H1 (cell line): ENCODE measurements at regions not wholly inside any gene's neighbourhood (a gene's known extent, or its start where the extent isn't known, plus 50 kb on each side); places are given as distances from the start of the nearest gene placed in this dataset.

Source experiments
- CTCF ChIA-PET: fragments of 300-600 bp; sonication (Branson Sonifier 250); formaldehyde crosslinking; loops from one replicate; lab custom pipeline; 2021; ENCODE audit not compliant: partially characterized antibody; lab: Charles Lee
- POLR2A ChIA-PET: fragments of 300-600 bp; sonication (Branson Sonifier 250); formaldehyde crosslinking; loops from one replicate; lab custom pipeline; 2021; ENCODE audit warnings: inconsistent platforms; ENCODE audit not compliant: partially characterized antibody; lab: Charles Lee
- DNase-seq, 2 experiments: peaks; one replicate each; pipeline versions ENCODE4 v3.0.0 to v3.0.0-alpha.2; 2010 to 2022; ENCODE audit warnings: low spot score in 2 of 2, low read depth in 1 of 2, mixed read lengths in 1 of 2
- FAIRE-seq: peaks from 2 replicates; lab custom pipeline; 2011; peaks lifted over from hg19 to GRCh38; lab: Jason Lieb, UNC
- H2AFZ ChIP-seq: 2 replicates; pipeline ENCODE4 v1.8.1; 2012; ENCODE audit warnings: low read length, inconsistent platforms
- H2AK5ac ChIP-seq: 2 replicates; pipeline ENCODE4 v1.6.1; 2013; ENCODE audit warnings: low read depth, low read length
- H2BK120ac ChIP-seq: replicated peaks from 2 replicates; pipeline ENCODE3; 2013; ENCODE audit warnings: low read depth, low read length, inconsistent platforms
- H2BK12ac ChIP-seq: 2 replicates; pipeline ENCODE4 v1.6.1; 2013; ENCODE audit warnings: low read depth, low read length
- H2BK15ac ChIP-seq: 2 replicates; pipeline ENCODE4 v1.6.1; 2013; ENCODE audit warnings: low read length
- H2BK20ac ChIP-seq: 2 replicates; pipeline ENCODE4 v1.6.1; 2013; ENCODE audit warnings: low read length
- H2BK5ac ChIP-seq: 2 replicates; pipeline ENCODE4 v1.6.1; 2013; ENCODE audit warnings: low read depth, low read length
- H3K14ac ChIP-seq: 2 replicates; pipeline ENCODE4 v1.6.1; 2013; ENCODE audit warnings: inconsistent platforms; ENCODE audit not compliant: insufficient read length
- H3K18ac ChIP-seq: 2 replicates; pipeline ENCODE4 v1.6.1; 2013; ENCODE audit warnings: low read length; ENCODE audit errors: extremely low read depth
- H3K23ac ChIP-seq: 2 replicates; pipeline ENCODE4 v1.6.1; 2013; ENCODE audit warnings: inconsistent platforms; ENCODE audit not compliant: insufficient read length
- H3K23me2 ChIP-seq: 2 replicates; pipeline ENCODE4 v1.6.1; 2013; ENCODE audit warnings: low read depth, low read length
- H3K27ac ChIP-seq: 2 replicates; pipeline ENCODE4 v1.6.1; 2011; ENCODE audit warnings: low read depth, low read length, inconsistent platforms
- H3K27me3 ChIP-seq, 4 experiments: replicated peaks in 1 of 4; 1 replicate in 1 of 4; 2 replicates in 3 of 4; pipeline versions ENCODE4 v1.6.1 to v1.8.1; 2011 to 2013; ENCODE audit warnings: low read length in 3 of 4, mild to moderate bottlenecking in 3 of 4, inconsistent platforms in 2 of 4, mixed read lengths in 2 of 4, moderate library complexity in 1 of 4; ENCODE audit not compliant: control insufficient read depth in 3 of 4, insufficient read depth in 3 of 4; ENCODE audit errors: extremely low read depth in 1 of 4
- H3K36me3 ChIP-seq, 4 experiments: 2 replicates each; pipeline versions ENCODE4 v1.6.1 to v1.8.1; 2011 to 2013; ENCODE audit warnings: mild to moderate bottlenecking in 4 of 4, low read length in 3 of 4, moderate library complexity in 2 of 4, control low read depth in 1 of 4, inconsistent platforms in 1 of 4; ENCODE audit not compliant: insufficient read depth in 4 of 4, control insufficient read depth in 2 of 4
- H3K4ac ChIP-seq: replicated peaks from 2 replicates; pipeline ENCODE3; 2013; ENCODE audit warnings: low read length, low read depth, mixed read lengths, inconsistent platforms; ENCODE audit not compliant: insufficient read length
- H3K4me1 ChIP-seq, 4 experiments: replicated peaks in 1 of 4; 1 replicate in 1 of 4; 2 replicates in 3 of 4; pipeline versions ENCODE4 v1.6.1 to v1.8.1; 2011 to 2013; ENCODE audit warnings: low read length in 3 of 4, inconsistent platforms in 2 of 4, mixed read lengths in 1 of 4; ENCODE audit not compliant: insufficient read depth in 4 of 4, control insufficient read depth in 3 of 4
- H3K4me2 ChIP-seq, 2 experiments: 2 replicates each; pipeline versions ENCODE4 v1.6.1 to v1.8.1; 2011 to 2013; ENCODE audit warnings: low read depth in 2 of 2, low read length in 2 of 2, control low read depth in 1 of 2, inconsistent platforms in 1 of 2, mild to moderate bottlenecking in 1 of 2; ENCODE audit not compliant: insufficient read depth in 1 of 2
- H3K4me3 ChIP-seq, 4 experiments: fragments of 200-600, 300-600 bp in 1 of 4; sonication (generic), shearing (Covaris generic), sonication (Bioruptor Twin) in 1 of 4; 2 replicates each; pipeline versions ENCODE4 v1.5.1 to v1.8.1; 2011 to 2016; ENCODE audit warnings: low read length in 4 of 4, low read depth in 3 of 4, control low read depth in 2 of 4, inconsistent platforms in 2 of 4, mild to moderate bottlenecking in 2 of 4, mixed read lengths in 1 of 4, moderate library complexity in 1 of 4; ENCODE audit not compliant: insufficient read depth in 2 of 4; ENCODE audit errors: extremely low read depth in 1 of 4
- H3K56ac ChIP-seq: replicated peaks from 2 replicates; pipeline ENCODE3; 2013; ENCODE audit warnings: low read depth, mild to moderate bottlenecking, mixed read lengths, low read length, inconsistent platforms; ENCODE audit not compliant: insufficient read length
- H3K79me1 ChIP-seq: 2 replicates; pipeline ENCODE4 v1.6.1; 2013; ENCODE audit warnings: low read depth, low read length, control low read depth
- H3K79me2 ChIP-seq, 2 experiments: 2 replicates each; pipeline versions ENCODE4 v1.6.1 to v1.8.1; 2012 to 2013; ENCODE audit warnings: low read length in 2 of 2, mild to moderate bottlenecking in 2 of 2, inconsistent platforms in 1 of 2; ENCODE audit not compliant: insufficient read depth in 2 of 2, control insufficient read depth in 1 of 2
- H3K9ac ChIP-seq, 4 experiments: replicated peaks in 1 of 4; 1 replicate in 1 of 4; 2 replicates in 3 of 4; pipeline versions ENCODE4 v1.6.1 to v1.8.1; 2011 to 2013; ENCODE audit warnings: low read depth in 3 of 4, low read length in 3 of 4, control low read depth in 2 of 4, mild to moderate bottlenecking in 2 of 4, moderate library complexity in 2 of 4, inconsistent platforms in 1 of 4; ENCODE audit errors: extremely low read depth in 1 of 4
- H3K9me3 ChIP-seq, 2 experiments: 2 replicates each; pipeline versions ENCODE4 v1.6.1 to v1.8.1; 2012 to 2013; ENCODE audit warnings: mild to moderate bottlenecking in 2 of 2, moderate library complexity in 2 of 2, control low read depth in 1 of 2, inconsistent platforms in 1 of 2, low read depth in 1 of 2, low read length in 1 of 2, mixed read lengths in 1 of 2; ENCODE audit not compliant: insufficient read depth in 2 of 2
- H4K20me1 ChIP-seq, 2 experiments: replicated peaks in 1 of 2; 2 replicates each; pipeline versions ENCODE3 to v1.8.1; 2011 to 2013; ENCODE audit warnings: inconsistent platforms in 2 of 2, low read length in 2 of 2, mild to moderate bottlenecking in 1 of 2; ENCODE audit not compliant: insufficient read depth in 2 of 2, control insufficient read depth in 1 of 2
- H4K5ac ChIP-seq: 2 replicates; pipeline ENCODE4 v1.6.1; 2013; ENCODE audit warnings: low read length, low read depth, mixed read lengths, inconsistent platforms; ENCODE audit not compliant: insufficient read length
- H4K8ac ChIP-seq: 2 replicates; pipeline ENCODE4 v1.8.0; 2013; ENCODE audit warnings: mild to moderate bottlenecking, moderate library complexity, low read length, inconsistent platforms; ENCODE audit not compliant: insufficient read depth; ENCODE audit errors: extremely low read depth
- H4K91ac ChIP-seq: replicated peaks from 2 replicates; pipeline ENCODE3; 2013; ENCODE audit warnings: low read length, mixed read lengths, inconsistent platforms; ENCODE audit not compliant: insufficient read length
- BRCA1 ChIP-seq: IDR thresholded peaks from 2 replicates; pipeline ENCODE4 v1.6.1; 2012; ENCODE audit warnings: low read depth, low read length, improper control_type of control experiment
- KDM5A ChIP-seq: fragments of 200-600 bp; IDR thresholded peaks from 2 replicates; pipeline ENCODE4 v1.7.1; 2012; ENCODE audit warnings: mild to moderate bottlenecking, low read length, inconsistent platforms, mixed read lengths
- SIN3A ChIP-seq, 2 experiments: IDR thresholded peaks in 1 of 2; conservative IDR thresholded peaks in 1 of 2; 2 replicates each; pipeline ENCODE4 v1.6.1; 2011 to 2012; ENCODE audit warnings: low read length in 2 of 2, improper control_type of control experiment in 1 of 2, low read depth in 1 of 2, mild to moderate bottlenecking in 1 of 2
- SP1 ChIP-seq: IDR thresholded peaks from 2 replicates; pipeline ENCODE4 v1.6.1; 2011; ENCODE audit warnings: low read depth, low read length
- WGBS, 2 experiments: shearing (Covaris generic) in 1 of 2; methylation state at CpG; one replicate each; pipeline versions ENCODE4 v1.1.6 to v1.1.7; 2013 to 2015; ENCODE audit warnings: low lambda C conversion rate in 2 of 2, mixed read lengths in 2 of 2, inconsistent platforms in 1 of 2, low coverage in 1 of 2, missing lambda C conversion rate in 1 of 2; ENCODE audit not compliant: insufficient replicate concordance in 2 of 2, insufficient coverage in 1 of 2, insufficient read length in 1 of 2; ENCODE audit errors: extremely low coverage in 1 of 2, missing lambda C conversion rate in 1 of 2; 5-methylcytosine and 5-hydroxymethylcytosine counted together

GRCh38 chr5:39712316-39713249 lies 287.8 kb upstream of the DAB2 start:
- H2BK20ac ChIP-seq = no peak overlapping the region
- no peak for FAIRE-seq
- no peak overlapping the region for H2BK12ac ChIP-seq
- no peak overlapping the region for H4K5ac ChIP-seq
- no peak overlapping the region for H3K9ac ChIP-seq
- no peak overlapping the region for H3K4me3 ChIP-seq
- no peaks in the 10 kb centered on the region for H3K9me3 ChIP-seq
- no peak overlapping the region for H3K4ac ChIP-seq
- no peak overlapping the region for H3K18ac ChIP-seq
- no peak overlapping the region for H2BK15ac ChIP-seq
- 90% methylated on average over 5 of the region's 5 CpGs; no CpG with 5 or more reads in 1 of the 2 experiments for WGBS, 2 experiments
- H3K4me2 ChIP-seq = no peak overlapping the region
- H3K4me1 ChIP-seq = peaks cover 0 to 4% (median 1%) of the 10 kb centered on the region in 4 experiments; a peak in 2 of 7 replicates
- no peak overlapping the region for H3K27ac ChIP-seq
- H3K79me1 ChIP-seq = no peaks in the 10 kb centered on the region
- no peak overlapping the region for H4K91ac ChIP-seq
- no peak overlapping the region for H2AFZ ChIP-seq
- H3K14ac ChIP-seq = no peak overlapping the region
- no peaks in the 10 kb centered on the region for H3K27me3 ChIP-seq
- no peak for TF ChIP-seq BRCA1
- TF ChIP-seq SP1 = no peak
- no peak for TF ChIP-seq KDM5A
- no peak for TF ChIP-seq SIN3A (conservative IDR thresholded peaks at IDR 0.05 in 1 of 2, IDR thresholded peaks at IDR 0.05 in 1 of 2; ENCODE audit: low read depth in 1 of 2, low read length in 2 of 2)
- no peak overlapping the region for H2AK5ac ChIP-seq
- H3K36me3 ChIP-seq = no peaks in the 10 kb centered on the region
- no peak overlapping the region for H2BK5ac ChIP-seq
- H4K8ac ChIP-seq = no peak overlapping the region
- no peaks in the 10 kb centered on the region for H3K79me2 ChIP-seq
- H3K23ac ChIP-seq = no peak overlapping the region
- no peaks in the 10 kb centered on the region for H4K20me1 ChIP-seq
- ChIA-PET POLR2A (no interaction called here), CTCF (interaction anchor here (0.7 to 4.1 kb wide), 10 partner anchors 12 to 974 kb away, joined by 3 to 15 read pairs (median 5); no protein-coding TSS in a partner anchor)
- DNase-seq = no peak
- no peaks in the 10 kb centered on the region for H3K23me2 ChIP-seq
- no peak overlapping the region for H2BK120ac ChIP-seq
- no peak overlapping the region for H3K56ac ChIP-seq
